ENCODE measurements at regions not wholly inside any gene's neighbourhood (a gene's known extent, or its start where the extent isn't known, plus 50 kb on each side); places are given as distances from the start of the nearest gene placed in this dataset.

- H3K4me3 ChIP-seq (ENCODE audit: low read length), result no peak overlapping the region
- TF ChIP-seq, protein P1, sequence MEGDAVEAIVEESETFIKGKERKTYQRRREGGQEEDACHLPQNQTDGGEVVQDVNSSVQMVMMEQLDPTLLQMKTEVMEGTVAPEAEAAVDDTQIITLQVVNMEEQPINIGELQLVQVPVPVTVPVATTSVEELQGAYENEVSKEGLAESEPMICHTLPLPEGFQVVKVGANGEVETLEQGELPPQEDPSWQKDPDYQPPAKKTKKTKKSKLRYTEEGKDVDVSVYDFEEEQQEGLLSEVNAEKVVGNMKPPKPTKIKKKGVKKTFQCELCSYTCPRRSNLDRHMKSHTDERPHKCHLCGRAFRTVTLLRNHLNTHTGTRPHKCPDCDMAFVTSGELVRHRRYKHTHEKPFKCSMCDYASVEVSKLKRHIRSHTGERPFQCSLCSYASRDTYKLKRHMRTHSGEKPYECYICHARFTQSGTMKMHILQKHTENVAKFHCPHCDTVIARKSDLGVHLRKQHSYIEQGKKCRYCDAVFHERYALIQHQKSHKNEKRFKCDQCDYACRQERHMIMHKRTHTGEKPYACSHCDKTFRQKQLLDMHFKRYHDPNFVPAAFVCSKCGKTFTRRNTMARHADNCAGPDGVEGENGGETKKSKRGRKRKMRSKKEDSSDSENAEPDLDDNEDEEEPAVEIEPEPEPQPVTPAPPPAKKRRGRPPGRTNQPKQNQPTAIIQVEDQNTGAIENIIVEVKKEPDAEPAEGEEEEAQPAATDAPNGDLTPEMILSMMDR (IDR thresholded peaks at IDR 0.05; ENCODE audit: insufficient read depth, low read depth, low read length, missing control alignments), result no peak
- DNase-seq (ENCODE audit: low read depth), result peak; percentile 67
These were observed 675.6 kb upstream of the MDGA2 start for GRCh38 chr14:48350971-48351370.

GRCh38 chr14:48349689-48350088 lies 674.3 kb upstream of the MDGA2 start:
- H3K4me3 ChIP-seq (ENCODE audit: low read length), result no peak overlapping the region
- peak; percentile 2 for DNase-seq (ENCODE audit: low read depth)
- TF ChIP-seq, protein P1 (IDR thresholded peaks at IDR 0.05; ENCODE audit: insufficient read depth, low read depth, low read length, missing control alignments), result no peak

- TF ChIP-seq, protein P1 (IDR thresholded peaks at IDR 0.05; ENCODE audit: insufficient read depth, low read depth, low read length, missing control alignments), result no peak
- H3K4me3 ChIP-seq (ENCODE audit: low read length), result no peak overlapping the region
- no peak for DNase-seq (ENCODE audit: low read depth)
These were observed 665.7 kb upstream of the MDGA2 start for GRCh38 chr14:48341069-48341468.

GRCh38 chr14:48333221-48333920 lies 658.0 kb upstream of the MDGA2 start:
- no peak overlapping the region for H3K4me3 ChIP-seq (ENCODE audit: low read length)
- peak; percentile 39 for DNase-seq (ENCODE audit: low read depth)
- TF ChIP-seq, protein P1 (IDR thresholded peaks at IDR 0.05; ENCODE audit: insufficient read depth, low read depth, low read length, missing control alignments), result no peak

- peak; percentile 5 for DNase-seq (ENCODE audit: low read depth)
- TF ChIP-seq, protein P1 (IDR thresholded peaks at IDR 0.05; ENCODE audit: insufficient read depth, low read depth, low read length, missing control alignments), result no peak
- H3K4me3 ChIP-seq (ENCODE audit: low read length), result no peak overlapping the region
These were observed 656.0 kb upstream of the MDGA2 start for GRCh38 chr14:48331421-48331820.

DNA sequence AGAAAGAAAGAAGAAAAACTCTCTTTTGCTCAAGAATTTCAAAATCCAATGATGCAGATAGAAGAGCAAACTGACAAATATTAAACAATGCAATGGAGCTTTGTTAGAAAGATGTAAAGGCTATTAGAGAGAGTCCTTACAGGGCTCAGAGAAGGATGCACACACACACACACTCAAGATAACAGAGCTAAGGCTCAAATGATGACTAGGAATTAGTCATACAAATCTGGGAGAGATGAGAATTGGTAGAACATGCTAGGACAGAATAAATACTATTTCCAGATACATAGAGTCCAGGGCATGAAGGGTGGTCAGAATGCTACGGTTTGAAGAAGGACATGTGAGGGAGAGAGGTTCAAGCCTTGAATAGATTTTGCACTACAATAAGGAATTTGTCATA lies 650.1 kb upstream of the MDGA2 start:
- H3K4me3 ChIP-seq (ENCODE audit: low read length), result no peak overlapping the region
- DNase-seq (ENCODE audit: low read depth), result peak; percentile 33
- TF ChIP-seq, protein P1 (IDR thresholded peaks at IDR 0.05; ENCODE audit: insufficient read depth, low read depth, low read length, missing control alignments), result no peak

- TF ChIP-seq, protein P1 (IDR thresholded peaks at IDR 0.05; ENCODE audit: insufficient read depth, low read depth, low read length, missing control alignments), result no peak
These were observed 648.3 kb upstream of the MDGA2 start for GRCh38 chr14:48323665-48324064.

More at GRCh38 chr14:48323665-48324064, 648.3 kb upstream of the MDGA2 start:
- H3K4me3 ChIP-seq (ENCODE audit: low read length), result no peak overlapping the region
- DNase-seq (ENCODE audit: low read depth), result peak; percentile 51

All from epithelial cell of esophagus (primary cell).